ENCODE measurements at regions not wholly inside any gene's neighbourhood (a gene's known extent, or its start where the extent isn't known, plus 50 kb on each side); places are given as distances from the start of the nearest gene placed in this dataset.

DNA sequence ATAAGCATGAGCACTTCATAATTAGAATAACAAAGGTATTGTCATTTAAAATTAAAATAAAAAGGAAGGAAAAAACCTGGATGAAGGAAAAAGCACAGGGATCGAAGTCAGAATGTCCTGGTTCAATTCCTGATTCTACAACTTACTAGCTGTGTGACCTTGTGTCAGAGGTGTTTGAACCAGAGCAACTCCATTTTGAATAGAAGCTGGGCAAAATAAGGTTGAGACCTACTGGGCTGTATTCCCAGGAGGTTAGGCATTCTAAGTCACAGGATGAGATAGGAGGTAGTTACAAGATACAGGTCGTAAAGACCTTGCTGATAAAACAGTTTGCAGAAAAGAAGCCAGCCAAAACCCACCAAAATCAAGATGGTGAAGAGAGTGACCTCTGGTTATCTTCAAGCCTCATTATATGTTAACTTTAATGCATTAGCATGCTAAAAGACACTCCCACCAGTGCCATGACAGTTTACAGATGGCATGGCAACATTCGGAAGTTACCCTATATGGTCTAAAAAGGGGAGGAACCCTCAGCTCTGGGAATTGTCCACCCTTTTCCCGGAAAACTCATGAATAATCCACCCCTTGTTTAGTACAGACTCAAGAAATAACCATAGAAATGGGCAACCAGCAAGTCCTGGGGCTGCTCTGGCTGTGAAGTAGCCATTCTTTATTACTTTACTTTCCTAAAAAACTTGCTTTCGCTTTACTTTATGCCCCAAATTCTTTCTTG is 412.7 kb downstream of the PIK3R1 start (continued):
- peak in 1 of 2 experiments; percentile 56; a peak in 1 of 4 replicates for TF ChIP-seq TEAD1 (CRISPR knock-in tag; IDR thresholded peaks at IDR 0.05)
- TF ChIP-seq POU5F1 (IDR thresholded peaks at IDR 0.05; ENCODE audit: borderline replicate concordance, low read depth, low read length, partially characterized antibody) = no peak
- TF ChIP-seq NCOA6 (IDR thresholded peaks at IDR 0.05) = no peak
- TF ChIP-seq, protein P1, sequence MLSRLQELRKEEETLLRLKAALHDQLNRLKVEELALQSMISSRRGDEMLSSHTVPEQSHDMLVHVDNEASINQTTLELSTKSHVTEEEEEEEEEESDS (CRISPR knock-in tag; IDR thresholded peaks at IDR 0.05) = no peak
- TF ChIP-seq, protein P2, sequence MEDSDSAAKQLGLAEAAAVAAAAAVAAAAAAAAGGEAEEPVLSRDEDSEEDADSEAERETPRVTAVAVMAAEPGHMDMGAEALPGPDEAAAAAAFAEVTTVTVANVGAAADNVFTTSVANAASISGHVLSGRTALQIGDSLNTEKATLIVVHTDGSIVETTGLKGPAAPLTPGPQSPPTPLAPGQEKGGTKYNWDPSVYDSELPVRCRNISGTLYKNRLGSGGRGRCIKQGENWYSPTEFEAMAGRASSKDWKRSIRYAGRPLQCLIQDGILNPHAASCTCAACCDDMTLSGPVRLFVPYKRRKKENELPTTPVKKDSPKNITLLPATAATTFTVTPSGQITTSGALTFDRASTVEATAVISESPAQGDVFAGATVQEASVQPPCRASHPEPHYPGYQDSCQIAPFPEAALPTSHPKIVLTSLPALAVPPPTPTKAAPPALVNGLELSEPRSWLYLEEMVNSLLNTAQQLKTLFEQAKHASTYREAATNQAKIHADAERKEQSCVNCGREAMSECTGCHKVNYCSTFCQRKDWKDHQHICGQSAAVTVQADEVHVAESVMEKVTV (CRISPR knock-in tag; IDR thresholded peaks at IDR 0.05) = no peak
- no peak for TF ChIP-seq MED1 (CRISPR knock-in tag; IDR thresholded peaks at IDR 0.05; ENCODE audit: borderline replicate concordance)
- TF ChIP-seq, protein P3, sequence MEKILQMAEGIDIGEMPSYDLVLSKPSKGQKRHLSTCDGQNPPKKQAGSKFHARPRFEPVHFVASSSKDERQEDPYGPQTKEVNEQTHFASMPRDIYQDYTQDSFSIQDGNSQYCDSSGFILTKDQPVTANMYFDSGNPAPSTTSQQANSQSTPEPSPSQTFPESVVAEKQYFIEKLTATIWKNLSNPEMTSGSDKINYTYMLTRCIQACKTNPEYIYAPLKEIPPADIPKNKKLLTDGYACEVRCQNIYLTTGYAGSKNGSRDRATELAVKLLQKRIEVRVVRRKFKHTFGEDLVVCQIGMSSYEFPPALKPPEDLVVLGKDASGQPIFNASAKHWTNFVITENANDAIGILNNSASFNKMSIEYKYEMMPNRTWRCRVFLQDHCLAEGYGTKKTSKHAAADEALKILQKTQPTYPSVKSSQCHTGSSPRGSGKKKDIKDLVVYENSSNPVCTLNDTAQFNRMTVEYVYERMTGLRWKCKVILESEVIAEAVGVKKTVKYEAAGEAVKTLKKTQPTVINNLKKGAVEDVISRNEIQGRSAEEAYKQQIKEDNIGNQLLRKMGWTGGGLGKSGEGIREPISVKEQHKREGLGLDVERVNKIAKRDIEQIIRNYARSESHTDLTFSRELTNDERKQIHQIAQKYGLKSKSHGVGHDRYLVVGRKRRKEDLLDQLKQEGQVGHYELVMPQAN (IDR thresholded peaks at IDR 0.05; ENCODE audit: borderline replicate concordance) = no peak
- 0 out of 2 replicates have a peak, but pooled peaks have one; percentile 15 for TF ChIP-seq ETV1 (tag; conservative IDR thresholded peaks at IDR 0.05; ENCODE audit: low read depth)
- TF ChIP-seq RFX1 (IDR thresholded peaks at IDR 0.05) = peak; percentile 60
- no peak for TF ChIP-seq SPI1 (IDR thresholded peaks at IDR 0.05; ENCODE audit: borderline replicate concordance, low read depth, low read length)
- no peak for TF ChIP-seq HMGN3 (IDR thresholded peaks at IDR 0.05; ENCODE audit: borderline replicate concordance, extremely low read depth, insufficient read length, low read depth, low read length)
- TF ChIP-seq, protein P4, sequence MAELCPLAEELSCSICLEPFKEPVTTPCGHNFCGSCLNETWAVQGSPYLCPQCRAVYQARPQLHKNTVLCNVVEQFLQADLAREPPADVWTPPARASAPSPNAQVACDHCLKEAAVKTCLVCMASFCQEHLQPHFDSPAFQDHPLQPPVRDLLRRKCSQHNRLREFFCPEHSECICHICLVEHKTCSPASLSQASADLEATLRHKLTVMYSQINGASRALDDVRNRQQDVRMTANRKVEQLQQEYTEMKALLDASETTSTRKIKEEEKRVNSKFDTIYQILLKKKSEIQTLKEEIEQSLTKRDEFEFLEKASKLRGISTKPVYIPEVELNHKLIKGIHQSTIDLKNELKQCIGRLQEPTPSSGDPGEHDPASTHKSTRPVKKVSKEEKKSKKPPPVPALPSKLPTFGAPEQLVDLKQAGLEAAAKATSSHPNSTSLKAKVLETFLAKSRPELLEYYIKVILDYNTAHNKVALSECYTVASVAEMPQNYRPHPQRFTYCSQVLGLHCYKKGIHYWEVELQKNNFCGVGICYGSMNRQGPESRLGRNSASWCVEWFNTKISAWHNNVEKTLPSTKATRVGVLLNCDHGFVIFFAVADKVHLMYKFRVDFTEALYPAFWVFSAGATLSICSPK (IDR thresholded peaks at IDR 0.05; ENCODE audit: borderline replicate concordance) = no peak
- TF ChIP-seq RFX5 (IDR thresholded peaks at IDR 0.05; ENCODE audit: low read depth, low read length) = no peak
- TF ChIP-seq, protein P5, sequence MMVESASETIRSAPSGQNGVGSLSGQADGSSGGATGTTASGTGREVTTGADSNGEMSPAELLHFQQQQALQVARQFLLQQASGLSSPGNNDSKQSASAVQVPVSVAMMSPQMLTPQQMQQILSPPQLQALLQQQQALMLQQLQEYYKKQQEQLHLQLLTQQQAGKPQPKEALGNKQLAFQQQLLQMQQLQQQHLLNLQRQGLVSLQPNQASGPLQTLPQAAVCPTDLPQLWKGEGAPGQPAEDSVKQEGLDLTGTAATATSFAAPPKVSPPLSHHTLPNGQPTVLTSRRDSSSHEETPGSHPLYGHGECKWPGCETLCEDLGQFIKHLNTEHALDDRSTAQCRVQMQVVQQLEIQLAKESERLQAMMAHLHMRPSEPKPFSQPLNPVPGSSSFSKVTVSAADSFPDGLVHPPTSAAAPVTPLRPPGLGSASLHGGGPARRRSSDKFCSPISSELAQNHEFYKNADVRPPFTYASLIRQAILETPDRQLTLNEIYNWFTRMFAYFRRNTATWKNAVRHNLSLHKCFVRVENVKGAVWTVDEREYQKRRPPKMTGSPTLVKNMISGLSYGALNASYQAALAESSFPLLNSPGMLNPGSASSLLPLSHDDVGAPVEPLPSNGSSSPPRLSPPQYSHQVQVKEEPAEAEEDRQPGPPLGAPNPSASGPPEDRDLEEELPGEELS (CRISPR knock-in tag; IDR thresholded peaks at IDR 0.05; ENCODE audit: borderline replicate concordance) = no peak
- TF ChIP-seq RBM14 (IDR thresholded peaks at IDR 0.05; ENCODE audit: borderline replicate concordance, insufficient read depth, low read depth, low read length) = no peak
- no peak for TF ChIP-seq TFAM (CRISPR knock-in tag; conservative IDR thresholded peaks at IDR 0.05)
- TF ChIP-seq CBFA2T3 (IDR thresholded peaks at IDR 0.05) = no peak
- no peak for TF ChIP-seq ZNF24 (IDR thresholded peaks at IDR 0.05)
- no peak for TF ChIP-seq NR3C1 (CRISPR knock-in tag; IDR thresholded peaks at IDR 0.05)

Measured in K562 (cell line).